ENCODE measurements at regions not wholly inside any gene's neighbourhood (a gene's known extent, or its start where the extent isn't known, plus 50 kb on each side); places are given as distances from the start of the nearest gene placed in this dataset.

DNA sequence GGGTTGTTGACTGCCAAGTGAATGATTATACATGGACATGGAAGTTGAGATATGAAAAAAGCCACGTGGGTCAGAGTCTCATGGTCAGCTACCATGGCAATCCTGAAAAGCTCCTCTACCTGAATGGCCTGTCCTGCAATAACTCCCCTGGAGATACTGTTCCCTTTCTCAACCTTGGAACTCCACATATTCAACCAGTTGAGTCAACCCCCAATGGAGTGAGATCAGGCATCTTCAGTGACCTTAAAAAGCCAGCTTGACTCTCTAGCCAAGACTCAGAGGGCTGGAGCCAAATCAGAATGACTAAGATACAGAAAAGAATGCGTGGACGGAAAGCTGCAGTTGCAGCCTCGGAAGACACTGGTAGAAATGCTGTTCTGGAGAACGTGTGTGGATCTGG lies 341.3 kb downstream of the FOXA2 start:
- TF ChIP-seq, protein P1, sequence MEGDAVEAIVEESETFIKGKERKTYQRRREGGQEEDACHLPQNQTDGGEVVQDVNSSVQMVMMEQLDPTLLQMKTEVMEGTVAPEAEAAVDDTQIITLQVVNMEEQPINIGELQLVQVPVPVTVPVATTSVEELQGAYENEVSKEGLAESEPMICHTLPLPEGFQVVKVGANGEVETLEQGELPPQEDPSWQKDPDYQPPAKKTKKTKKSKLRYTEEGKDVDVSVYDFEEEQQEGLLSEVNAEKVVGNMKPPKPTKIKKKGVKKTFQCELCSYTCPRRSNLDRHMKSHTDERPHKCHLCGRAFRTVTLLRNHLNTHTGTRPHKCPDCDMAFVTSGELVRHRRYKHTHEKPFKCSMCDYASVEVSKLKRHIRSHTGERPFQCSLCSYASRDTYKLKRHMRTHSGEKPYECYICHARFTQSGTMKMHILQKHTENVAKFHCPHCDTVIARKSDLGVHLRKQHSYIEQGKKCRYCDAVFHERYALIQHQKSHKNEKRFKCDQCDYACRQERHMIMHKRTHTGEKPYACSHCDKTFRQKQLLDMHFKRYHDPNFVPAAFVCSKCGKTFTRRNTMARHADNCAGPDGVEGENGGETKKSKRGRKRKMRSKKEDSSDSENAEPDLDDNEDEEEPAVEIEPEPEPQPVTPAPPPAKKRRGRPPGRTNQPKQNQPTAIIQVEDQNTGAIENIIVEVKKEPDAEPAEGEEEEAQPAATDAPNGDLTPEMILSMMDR (IDR thresholded peaks at IDR 0.05): no peak
- no peak for TF ChIP-seq POLR2A (IDR thresholded peaks at IDR 0.05)
